Endothelial cell of hepatic sinusoid (primary cell): ENCODE measurements at regions not wholly inside any gene's neighbourhood (a gene's known extent, or its start where the extent isn't known, plus 50 kb on each side); places are given as distances from the start of the nearest gene placed in this dataset.
"Not testable (repeated sequence)": the region's sequence is repeated elsewhere in the genome, so short reads cannot be mapped to it uniquely, and the experiment has no call there.

Experiments used
- in situ Hi-C: cut with HindIII; loops from 2 replicates; pipeline ENCODE4 v1.10.0; 2017; ENCODE audit warnings: low sequenced_read_pairs

DNA sequence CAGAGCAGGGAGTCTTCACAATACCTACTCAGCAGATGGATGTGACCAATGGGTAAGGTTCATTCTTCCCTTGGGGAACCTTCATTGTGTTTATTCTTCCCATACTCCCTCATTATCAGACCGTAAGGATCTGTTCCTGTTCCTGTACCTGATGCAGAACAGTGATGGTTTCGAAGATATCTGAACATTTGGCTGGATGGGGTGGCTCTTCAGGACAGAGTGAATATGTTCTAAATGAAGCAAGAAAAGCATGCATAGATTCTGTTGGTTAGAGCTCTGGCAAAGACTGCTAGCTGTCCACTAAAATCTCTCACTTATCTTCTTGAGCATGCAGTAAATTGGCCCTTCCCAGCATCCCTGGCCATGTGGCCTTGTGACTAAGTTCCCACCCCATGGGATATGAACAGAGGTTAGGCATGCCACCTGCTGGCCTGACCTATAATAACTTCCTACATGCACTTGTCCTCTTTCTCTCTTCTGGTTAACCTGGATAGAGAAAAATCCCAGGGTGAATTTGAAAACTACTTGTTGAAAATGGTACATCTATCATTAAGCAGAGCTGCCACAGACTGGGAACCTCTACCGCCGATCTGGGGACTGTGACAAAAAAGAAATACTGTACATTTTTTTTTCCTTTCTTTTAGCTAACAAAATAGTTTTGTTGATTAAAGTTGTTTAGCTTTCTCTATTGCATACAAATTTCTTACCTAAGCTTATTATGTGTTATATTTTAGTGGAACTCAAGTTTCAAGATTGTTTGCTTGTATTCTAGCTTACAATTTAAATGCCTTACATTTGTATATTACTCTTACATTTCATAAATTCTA lies 60.0 kb upstream of the BANK1 start:
- in situ Hi-C loops = no loop called here

DNA sequence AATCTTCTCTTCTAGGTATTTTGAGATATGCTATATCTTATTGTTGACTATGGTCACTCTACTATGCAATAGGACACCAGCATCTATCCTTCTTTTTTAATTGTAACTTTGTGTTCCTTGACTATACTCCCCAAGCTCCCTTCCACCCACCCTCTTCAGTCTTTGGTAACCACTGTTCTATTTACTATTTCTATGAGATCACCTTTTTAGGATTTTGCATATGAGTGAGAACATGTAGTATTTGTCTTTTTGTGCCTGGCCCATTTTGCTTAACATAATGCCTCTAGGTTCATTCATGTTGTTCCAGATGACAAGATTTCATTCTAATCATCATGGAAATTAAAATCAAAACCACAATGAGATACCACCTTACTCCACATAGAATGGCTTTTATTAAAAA lies 63.3 kb upstream of the BANK1 start:
- in situ Hi-C loops = no loop called here

DNA sequence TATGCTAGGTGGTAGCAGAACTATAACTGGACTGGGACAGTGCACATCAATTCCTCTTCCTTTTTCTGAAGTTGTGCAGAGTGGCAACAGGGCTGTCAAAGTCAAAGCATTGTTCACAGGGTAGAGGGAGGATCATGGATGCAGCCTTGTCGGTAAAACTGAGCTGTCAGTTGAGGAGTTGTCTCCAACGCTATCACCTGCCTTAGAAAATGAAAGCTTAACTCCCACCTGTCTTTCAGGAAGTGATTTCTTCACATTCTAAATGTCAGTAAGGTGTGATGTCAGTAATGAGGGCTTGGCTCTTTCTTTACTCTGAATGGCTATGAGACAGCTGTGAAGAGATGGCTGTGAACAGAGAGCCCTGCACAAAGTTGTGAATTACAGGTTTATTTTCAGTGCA lies 66.4 kb upstream of the BANK1 start:
- in situ Hi-C loops = no loop called here

DNA sequence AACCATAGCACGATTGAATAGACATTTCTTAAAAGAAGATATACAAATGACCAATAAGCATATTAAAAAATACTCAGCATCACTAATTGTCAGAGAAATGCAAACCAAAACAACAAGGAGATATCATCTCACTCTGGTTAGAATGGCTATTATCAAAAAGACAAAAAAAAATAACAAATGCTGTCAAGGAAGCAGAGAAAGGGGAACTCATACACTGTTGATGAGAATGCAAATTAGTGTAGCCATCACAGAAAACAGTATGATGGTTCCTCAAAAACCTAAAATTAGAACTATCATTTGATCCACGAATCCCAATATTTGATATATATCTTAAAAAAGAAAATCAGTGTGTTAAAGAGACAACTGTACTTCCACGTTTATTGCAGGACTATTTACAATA lies 71.7 kb upstream of the BANK1 start:
- in situ Hi-C loops = no loop called here

DNA sequence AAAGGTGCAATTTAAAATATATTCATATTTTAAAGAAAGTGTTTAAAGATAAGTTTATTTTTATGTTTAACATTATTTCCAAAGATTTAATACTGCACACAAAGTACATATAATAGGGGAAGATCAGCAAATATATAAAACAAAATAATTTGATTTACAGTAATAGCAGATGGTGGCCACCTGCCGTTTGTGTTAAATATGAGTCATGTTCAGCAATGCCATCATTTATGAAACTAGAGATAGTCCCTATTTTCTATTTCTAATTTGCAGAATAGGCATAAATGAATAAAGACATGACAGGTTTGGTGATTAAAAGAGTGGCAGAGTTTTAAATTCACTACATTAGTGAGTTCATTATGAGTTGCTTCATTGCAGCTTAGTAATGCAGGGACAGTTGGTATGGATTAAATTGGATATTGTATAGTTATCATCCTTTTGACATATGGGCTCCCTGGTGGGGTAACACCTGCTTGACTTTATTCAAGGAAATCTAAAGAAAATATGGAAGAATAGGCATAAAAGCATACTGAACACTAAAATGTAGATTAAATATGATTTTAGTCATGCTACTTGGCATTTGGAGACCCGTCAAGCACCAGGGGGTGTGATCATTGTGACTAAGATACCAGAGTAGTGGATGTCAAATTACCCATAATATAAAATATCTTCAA lies 78.8 kb upstream of the BANK1 start:
- in situ Hi-C loops = no loop called here

DNA sequence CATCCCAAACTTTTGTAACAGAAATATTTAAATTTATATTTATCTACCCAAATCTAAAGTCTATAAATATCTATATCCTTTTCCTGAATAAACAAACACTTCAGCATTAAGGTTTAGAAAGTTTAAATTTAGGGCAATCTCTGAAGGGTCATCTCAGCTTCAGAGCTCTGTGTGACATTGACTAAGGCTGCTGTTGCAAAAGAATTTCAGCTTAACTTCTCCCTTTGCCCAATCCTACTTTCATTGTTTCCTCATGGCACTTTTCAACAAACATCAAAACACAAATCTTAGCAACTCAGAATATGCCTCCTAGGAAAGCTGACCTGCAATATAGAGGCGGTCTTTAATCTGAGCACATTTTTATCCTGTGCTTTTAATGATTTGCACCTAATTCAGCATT lies 79.7 kb upstream of the BANK1 start:
- in situ Hi-C loops = no loop called here

DNA sequence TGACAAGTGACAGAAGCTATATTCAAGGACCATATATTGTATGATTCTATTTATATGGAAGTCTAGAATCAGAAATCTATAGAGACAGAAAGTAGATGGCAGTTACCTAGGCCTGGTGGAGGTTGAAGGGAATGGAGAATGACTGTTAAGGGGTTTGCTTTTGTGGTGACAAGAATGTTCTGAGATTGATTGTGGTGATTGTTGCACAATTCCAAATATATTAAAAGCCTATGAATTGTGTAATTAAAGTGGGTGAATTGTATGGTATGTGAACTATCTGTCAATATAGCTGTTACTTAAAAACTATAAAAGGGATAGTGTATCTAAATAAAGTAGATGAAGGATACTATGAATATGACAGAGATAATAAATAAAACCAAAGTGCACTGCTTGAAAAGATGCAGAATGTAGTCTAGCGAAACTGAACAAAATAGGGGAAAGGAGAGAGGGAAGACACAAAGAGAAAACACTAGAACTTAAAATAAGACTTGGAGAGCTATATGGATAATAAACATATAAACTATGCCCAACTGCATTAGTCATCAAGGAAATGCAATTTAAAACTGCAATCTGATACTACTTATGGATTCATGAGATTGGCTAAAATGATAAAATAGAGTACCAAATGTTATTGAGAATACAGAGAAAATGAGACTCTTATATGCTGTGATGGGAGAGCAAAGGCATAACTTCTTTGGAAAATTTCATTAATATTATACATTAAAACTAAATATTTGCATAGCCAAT lies 82.1 kb upstream of the BANK1 start:
- in situ Hi-C loops = no loop called here

DNA sequence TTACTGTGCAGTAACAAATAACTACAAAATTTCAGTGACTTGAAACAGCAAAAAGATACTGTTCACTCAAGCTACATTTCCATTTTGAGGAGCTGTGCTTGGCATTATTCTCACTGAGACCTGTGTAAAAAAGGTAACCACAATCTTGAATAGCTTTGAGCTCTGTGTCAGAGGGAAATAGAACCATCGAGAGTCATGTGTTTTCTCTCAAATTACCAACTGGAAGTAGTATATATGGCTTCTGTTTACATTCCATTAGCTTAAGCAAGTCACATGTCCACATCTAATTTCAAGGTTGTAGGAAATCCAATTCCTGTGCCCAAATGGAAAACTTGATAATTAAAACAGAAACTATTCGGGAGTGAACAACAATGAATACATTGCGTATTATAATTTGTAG lies 82.9 kb upstream of the BANK1 start:
- in situ Hi-C loops = no loop called here

DNA sequence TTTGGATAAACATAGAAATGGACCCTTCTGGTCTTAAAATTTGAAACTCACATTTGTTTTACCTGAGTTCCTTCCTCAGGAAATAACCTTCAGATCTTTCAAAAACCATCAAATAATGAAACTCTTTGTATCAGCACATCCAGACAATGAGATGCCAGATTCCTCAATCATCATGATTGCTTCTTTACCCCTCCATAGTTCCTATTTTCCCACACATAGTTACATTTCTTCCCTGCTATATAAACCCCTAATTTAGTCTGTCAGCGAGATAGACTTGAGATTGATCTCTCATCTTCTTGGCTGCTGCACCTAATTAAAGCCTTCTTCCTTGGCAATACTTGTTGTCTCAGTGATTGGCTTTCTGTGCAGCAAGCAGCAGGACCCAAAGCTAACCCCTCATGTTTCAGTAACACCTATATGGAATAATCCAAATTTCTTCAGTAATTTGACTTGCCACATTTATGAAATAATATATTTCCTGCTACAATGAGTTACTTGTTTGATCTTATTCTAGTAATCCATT lies 83.9 kb upstream of the BANK1 start:
- in situ Hi-C loops = no loop called here

DNA sequence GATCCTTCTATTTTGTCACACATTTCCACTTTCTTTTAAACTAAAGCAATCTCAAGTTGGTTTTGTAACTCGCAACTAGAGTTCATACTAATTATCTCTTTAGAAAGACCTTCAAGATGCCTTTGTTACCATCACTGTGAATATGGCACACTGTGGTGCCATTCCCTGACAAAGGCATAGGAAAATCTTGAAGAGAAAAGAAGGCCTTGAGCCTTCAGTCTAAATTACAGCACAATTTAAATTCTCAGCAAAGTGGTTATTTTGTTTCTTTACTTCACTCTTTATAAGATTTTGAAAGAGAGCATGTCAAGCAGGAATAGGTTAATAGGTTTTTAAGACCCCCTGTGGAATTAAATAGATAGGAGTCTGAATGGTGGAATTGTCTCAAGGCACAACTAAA lies 89.0 kb upstream of the BANK1 start:
- in situ Hi-C loops = no loop called here

DNA sequence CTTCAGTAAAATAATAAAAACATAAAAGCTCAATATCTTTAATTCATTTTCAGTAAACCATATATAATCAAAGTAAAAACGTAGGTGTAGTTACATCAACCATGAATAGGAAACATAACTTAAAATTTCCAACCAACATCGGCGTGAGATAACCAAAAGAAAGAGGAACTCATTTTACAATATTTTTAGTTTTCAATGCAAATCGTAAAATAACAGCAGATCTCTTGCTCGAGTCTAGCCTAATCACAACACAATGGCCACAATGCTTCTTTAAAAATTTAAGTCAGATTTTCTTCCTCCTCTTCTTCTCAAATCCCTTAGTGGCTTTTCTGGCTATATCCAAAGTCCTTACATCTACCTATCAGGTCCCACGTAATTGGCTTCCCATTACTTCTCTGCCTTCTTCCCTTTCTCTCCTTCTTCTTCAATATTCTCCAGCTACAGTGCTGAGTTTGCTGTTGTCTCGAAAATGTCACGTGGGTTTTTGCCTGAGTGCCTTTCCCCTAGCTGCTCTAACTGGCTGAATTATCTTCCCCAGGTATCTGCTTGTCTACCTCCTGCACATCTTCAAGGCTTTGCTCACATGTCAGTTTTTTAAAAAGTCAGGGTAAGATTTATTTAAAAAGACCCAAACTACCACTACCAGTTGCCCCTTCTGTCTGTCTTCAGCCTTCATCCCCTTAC lies 90.9 kb upstream of the BANK1 start:
- in situ Hi-C loops = no loop called here

DNA sequence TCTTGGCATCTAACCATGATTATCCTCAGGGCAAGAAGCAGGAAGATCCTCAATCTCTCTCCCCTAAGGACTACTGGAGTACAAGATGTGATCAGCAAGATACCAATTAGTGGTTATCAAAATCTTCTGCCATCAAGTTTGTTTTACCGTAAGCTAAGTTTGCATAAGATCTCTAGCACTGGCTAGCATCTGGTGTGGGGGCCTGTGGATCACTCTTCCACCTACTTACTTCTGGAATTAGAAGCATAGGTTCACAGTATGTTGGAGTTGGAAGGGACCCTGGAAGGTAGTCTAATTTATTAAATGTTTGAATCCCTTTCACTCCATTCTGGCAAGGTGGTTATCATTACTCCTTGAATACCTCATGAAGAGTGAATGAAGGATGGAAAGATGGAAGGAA lies 93.3 kb upstream of the BANK1 start:
- in situ Hi-C loops = no loop called here

DNA sequence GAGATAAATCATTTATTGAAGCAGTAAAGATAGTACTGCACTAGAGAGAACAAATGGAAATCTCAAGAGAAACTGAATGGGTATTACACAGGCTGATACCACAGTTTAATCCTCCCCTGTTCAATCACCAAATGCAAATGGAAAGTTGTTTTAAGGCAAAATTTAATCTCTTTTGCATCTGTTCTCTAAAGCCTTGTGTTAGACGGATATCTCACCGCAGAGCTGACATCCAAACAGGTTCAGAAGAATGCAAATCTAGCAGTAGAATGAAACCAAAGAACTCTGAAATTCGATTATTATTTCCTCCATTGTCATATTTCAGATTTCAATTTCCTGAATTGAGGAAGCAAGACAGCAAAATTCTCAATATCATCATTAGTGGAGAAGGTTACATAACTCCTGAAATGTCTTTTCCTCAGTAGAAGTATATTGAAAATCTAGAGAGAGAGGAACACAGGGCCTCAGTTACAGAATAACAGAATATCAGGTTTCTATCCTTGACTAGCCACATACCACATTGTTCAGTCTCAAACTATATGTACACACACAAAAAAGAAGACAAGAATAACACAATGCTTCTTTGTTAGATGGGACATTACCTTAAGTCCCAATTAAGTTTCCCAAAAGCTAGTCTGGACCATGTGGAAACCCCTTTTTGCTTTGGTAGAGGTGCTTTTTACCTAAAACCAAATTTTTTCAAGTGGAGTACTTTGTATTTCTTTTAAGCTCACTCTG lies 94.1 kb upstream of the BANK1 start:
- in situ Hi-C loops = no loop called here

DNA sequence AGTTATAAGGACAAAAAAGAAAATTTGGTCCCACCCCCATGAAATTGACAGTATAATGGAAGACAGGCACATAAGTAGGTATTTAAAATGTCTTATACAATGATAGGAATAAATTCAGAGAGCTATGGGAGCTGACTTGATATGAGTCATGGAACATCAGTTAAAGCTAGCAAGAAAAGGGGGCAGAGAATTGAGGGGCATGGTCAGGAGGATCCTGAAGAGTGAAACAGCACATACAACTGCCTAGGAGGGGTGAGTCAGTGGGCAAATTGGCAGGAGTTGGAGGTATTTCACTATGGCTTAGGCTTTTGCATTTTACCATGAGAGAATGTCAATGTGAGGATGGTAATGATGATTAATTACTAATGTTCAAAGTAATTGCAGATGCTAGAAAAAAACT lies 95.4 kb upstream of the BANK1 start:
- in situ Hi-C loops = no loop called here

DNA sequence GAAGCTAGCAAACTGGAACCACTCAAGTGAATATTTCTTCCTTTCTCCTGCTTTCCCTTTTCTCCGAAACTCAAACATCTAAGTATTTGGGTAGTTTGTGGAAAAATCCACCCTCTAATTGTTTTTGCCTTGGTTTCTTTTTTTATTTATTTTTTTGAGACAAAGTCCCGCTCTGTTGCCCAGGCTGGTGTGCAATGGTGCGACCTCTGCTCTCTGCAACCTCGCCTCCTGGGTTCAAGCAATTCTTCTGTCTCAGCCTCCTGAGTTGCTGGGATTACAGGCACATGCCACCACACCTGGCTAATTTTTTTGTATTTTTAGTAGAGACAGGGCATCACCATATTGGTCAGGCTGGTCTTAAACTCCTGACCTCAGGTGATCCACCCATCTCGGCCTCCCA lies 96.1 kb upstream of the BANK1 start:
- in situ Hi-C loops = not testable (repeated sequence)

DNA sequence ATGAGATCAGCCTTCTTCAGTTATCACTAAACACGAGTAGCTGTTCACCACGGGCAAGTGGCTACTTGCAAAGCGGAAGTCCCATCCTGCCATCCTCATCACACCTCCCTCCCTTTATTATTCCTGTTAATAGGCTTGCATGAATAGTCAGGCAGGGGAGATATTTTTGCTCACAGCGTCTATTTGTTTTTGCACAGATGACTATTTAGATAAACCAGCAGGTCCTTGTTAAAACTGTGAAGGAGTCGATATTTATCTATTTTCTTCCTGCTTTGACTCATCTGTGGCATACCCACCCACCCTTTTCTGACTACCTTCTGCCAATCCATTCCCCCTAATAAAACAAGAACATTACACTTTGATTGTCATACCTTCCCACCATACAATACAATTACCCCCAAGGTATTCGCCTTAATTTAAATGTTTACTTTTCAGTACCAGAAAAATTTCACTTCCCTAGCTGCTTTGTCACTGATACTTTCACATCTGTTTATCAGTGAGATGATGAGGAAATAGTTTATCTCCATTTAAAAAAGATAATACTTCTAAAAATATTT lies 96.6 kb upstream of the BANK1 start:
- in situ Hi-C loops = no loop called here

DNA sequence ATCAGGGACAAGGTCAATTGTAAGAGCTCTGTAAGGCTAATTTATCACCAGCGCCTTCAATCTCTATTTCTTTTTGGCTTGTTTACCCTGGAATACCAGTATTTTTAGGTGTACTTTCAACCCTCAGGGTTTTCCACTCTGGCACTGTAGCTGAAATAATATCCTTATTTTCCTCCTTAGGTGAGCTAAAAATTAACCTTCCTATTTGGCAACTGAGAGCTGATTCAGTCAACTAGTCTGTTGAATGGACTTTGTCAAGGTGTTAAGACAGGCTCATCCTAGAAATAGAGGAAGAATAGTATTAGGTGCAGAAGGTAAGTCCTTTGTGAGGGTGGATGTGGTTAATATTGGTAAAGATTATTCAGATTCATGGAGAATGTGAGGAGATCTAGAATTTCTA lies 101.3 kb upstream of the BANK1 start:
- in situ Hi-C loops = no loop called here

DNA sequence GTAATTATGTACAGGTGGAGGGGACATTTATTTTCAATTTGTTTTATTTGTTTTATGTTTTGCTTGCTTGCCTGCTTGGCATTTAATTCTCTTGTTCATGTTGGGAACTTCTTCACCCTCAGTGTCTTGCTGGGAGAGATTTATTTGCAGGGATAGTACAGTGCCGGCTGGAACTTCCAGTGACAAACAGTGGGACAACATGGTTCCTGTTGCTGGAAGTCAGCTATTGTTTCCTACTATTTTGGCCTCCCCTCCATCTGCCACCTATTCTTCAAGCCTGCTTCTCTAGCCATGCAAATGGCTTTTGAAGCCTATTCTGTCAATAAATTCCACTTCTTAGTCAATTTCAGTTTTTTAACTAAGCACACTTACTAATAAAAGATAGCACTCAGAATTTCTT lies 105.4 kb upstream of the BANK1 start:
- in situ Hi-C loops = no loop called here

DNA sequence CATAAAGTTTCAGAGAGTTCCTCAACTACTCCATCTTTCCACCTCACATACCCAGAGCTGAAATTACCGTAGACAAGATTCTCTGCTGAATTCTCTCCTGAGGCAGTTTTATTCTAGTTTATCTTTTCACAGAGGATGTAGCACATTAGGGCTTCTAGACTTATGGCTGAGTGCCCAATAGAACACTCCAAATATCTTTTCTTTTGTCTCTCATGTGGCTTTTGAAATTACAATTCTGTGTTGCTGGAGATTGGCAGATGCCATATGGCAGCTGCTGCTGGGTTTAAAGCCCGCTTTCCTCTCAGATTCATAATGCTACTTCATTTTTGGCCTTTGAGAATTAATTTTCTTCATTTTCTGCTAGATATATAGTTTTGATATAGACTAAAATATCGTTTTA lies 107.6 kb upstream of the BANK1 start:
- in situ Hi-C loops = no loop called here

DNA sequence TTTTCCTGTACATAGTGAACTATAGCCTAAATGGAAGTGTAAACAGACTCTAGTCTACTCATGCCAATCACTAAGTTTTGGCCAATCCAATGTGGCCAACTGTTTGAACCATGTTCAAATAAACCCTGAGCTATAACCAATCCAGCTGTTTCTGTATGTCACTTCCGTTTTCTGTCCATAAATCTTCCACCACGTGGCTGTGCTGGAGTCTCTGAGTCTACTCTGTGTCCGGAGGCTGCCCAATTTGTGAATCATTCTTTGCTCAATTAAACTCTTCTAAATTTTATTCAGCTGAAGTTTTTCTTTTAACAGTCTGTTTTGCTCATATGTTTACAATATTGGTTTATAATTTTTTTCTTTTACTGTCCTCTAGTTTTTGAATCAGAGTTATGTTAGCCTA lies 112.3 kb upstream of the BANK1 start:
- in situ Hi-C loops = no loop called here
